NCI-H69 (cell line): ENCODE measurements at regions not wholly inside any gene's neighbourhood (a gene's known extent, or its start where the extent isn't known, plus 50 kb on each side); places are given as distances from the start of the nearest gene placed in this dataset.

Source experiments
- DNase-seq: peaks from one replicate; lab custom pipeline; 2025; lab: John Stamatoyannopoulos, UW

DNA sequence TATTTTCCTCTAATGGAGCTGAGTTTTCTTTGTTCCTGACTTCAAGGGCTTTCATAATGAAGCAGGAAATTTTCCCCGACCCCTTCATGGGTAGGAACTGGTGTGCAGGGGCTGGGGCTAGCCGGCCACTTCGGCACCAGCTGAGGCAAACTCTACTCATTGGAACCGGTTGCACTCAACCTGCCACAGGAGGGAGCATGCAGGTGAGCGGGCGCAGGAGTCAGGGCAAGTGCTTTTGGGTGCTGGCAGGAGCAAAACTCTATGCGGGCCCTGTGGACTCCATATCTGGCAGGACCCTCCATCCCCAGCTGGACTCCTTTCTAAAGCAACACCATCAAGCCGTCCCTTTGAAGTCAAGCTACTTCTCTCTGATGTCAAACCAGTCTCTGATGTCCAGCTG lies 244.2 kb downstream of the EPM2A start:
- DNase-seq = no peak

DNA sequence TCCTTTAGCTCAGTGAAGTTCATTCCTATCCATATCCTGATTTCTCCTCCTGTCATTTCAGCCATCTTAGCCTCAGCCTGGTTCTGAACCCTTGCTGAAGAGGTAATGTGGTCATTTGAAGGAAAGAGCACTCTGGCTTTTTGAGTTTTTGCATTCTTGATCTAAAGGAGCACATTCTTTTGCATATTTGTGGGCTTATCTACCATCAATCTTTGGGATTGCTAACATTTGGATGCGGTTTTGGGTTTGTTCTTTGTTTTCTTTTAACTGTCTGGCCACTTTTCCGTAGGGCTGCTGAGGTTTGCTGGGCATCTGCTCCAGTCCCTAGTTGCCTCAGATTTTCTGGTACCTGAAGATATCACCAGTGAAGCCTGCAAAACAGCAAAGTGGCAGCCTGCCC lies 238.3 kb downstream of the EPM2A start:
- DNase-seq = no peak

DNA sequence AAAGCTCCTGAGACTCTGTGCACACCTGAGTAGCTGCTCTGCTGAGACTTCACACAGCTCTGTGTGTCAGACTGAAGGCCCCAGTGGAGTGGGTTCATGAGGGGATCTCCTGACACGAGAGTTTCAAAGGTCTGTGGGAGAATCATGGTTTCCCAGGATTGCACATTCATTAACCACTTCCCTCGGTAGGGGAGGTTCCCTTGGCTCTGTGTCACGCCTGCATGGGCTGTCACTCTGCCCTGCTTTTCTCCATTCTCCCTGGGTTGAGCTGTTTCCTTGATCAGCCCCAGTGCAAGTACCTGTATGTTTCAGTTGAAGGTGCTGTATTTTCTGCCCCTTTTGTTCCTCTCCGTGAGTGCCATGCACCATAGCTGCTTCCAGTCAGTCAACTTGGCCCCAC lies 236.9 kb downstream of the EPM2A start:
- no peak for DNase-seq

DNA sequence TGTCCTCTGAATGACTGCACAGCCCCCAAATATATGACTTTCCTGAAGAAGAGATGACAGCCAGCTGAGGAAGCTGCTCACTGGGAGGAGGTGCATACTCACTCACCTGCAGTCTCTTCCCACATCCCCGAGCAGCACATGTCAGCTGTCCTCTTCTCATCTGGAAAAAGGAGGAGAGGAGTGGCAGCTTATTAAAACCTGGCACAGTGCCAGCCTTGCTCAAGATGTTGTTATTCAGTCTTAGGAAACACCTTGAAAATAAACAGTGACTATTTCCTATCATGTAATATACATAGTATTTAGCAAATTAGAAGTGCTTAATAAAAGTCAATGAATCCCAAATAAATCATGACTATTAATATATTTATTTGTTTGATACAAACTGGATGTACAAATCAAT lies 232.9 kb downstream of the EPM2A start:
- peak; percentile 83 for DNase-seq

DNA sequence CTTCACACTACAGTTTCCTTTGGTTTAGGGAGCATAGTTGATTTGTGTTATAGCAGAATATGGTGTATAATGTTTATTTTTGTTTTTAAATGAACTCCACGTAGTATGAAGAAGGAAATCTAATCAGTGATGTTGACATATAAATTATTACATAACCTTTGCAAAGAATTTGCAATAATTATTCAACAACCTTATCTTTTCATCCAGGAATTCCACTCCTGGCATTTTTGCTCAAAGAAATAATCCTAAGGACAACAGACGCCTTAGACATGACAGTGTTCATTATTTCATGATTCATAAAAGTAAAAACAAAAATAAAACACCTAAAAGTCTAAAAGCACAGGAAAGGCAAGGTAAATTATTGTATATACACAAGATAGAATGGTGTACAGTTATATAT lies 229.2 kb downstream of the EPM2A start:
- DNase-seq = no peak

DNA sequence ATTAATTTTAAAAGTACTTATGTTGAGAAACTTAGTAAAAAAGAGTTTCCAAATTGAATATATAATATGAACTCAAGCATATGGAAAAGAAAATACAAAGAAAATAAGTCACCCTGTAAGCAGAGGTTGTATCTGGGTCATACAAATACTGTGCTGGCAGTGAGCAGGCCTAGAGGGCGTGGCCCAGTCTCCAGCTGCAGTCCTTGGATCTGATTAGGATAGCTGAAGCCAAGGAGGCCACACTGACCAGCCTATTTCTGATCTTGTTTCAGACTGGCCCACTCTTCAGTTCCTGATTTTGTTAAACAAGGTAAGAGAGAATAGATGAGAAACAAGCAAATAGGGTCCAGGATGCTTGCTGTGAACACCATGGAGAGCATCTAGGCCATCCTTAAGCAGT lies 228.8 kb downstream of the EPM2A start:
- DNase-seq = no peak

DNA sequence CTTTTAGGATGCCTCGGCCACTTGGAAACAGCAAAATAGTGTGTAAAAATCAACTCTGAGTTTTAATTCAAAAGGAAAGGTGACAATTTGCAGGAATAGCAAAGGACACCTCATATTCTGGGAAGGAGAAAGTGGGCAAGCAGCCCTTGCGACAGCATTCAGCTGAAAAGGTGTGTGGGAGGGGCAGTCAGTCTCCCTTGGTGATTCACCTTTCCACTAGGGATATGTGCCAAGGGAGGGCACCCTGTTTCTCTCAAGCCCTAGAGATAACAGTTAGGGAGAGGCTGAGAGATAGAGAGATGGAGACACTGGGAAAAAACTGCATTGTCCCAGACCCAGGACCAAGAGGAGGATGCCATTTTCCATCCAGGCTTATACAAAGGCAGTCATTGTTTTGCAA lies 228.1 kb downstream of the EPM2A start:
- no peak for DNase-seq

DNA sequence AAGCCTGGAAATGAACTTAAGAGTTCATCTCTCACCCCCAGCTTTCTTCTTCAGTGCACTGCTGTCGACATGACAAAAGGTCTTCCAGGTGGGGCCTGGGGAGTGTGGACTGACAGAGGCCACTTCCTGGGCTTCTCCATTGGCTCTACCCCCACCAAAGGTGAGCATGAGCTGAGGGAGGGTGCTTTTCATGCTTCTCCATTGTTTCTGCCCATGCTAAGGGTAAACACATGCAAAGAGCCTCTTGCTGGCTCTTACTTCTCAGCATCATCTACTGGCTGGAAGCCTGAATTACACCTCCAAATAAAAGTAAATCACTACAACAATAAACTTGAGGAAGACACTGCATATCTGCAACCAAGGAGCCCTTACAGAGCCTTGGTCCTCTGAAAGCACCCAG lies 227.2 kb downstream of the EPM2A start:
- DNase-seq = peak; percentile 32

DNA sequence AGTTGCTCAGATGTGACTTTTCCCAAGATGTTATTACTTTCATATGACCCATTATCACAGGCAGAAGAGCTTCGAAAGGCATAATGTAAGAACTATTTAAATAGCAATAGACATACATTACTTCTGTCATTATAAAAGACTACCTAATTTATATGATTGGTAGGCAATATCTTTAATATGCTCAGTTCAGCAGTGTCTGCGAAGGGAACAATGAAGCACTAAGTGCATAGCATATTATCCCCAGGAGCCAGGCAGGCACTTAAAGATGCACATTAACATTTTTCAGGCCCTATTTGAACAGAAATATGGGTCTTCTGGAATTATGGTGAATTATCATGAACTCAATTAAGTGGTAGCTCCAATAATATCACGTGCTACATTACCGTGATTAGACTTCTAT lies 217.8 kb downstream of the EPM2A start:
- peak; percentile 14 for DNase-seq

DNA sequence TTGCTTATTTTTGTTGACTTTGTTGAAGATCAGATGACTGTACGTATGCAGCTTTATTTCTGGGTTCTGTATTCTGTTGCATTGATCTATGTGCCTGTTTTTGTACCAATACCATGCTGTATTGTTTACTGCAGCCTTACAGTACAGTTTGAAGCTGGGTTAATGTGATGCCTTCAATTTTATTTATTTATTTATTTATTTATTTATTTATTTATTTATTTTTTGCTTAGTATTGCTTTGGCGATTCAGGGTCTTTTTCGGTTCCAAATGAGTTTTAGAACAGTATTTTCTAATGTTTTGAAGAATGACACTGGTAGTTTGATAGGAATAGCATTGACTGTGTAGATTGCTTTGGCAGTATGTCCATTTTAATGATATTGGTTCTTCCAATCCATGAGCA lies 210.3 kb downstream of the EPM2A start:
- no peak for DNase-seq

DNA sequence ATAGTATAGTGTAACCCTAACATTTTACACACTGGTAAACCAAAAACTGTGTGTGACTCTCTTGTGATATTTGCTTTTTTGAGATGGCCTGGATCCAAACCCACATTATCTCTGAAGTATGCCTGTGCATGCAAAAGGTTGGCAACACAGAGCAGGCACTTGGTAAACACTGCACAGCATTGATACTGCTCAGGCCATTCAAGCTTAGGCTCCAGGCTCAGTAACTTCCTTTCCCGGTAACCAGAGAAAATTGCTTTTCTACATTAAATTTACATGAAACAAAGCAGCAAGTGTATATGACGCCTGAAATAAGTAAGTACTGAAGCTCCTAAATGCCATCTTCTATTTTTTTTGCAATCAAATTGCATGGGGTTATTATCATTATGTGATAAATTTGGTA lies 205.7 kb downstream of the EPM2A start:
- DNase-seq = no peak

DNA sequence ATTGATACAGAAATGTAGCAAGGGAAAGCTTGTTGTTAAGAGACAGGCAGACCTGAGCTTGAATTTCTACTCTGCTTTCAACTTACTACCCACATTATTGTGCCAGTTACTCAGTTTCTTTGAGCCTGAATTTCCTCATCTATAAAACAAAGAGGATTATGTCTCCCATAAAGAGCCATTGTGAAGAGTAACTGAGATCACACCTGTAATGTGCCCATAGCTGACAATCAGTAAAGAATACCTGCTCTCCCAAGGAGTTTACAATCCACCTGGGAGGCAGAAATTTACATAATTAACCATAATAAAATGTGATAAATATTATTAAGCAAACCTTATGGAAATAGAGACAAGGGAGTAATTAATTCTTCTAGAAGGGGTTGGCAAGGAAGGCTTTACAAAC lies 204.9 kb downstream of the EPM2A start:
- peak; percentile 15 for DNase-seq

DNA sequence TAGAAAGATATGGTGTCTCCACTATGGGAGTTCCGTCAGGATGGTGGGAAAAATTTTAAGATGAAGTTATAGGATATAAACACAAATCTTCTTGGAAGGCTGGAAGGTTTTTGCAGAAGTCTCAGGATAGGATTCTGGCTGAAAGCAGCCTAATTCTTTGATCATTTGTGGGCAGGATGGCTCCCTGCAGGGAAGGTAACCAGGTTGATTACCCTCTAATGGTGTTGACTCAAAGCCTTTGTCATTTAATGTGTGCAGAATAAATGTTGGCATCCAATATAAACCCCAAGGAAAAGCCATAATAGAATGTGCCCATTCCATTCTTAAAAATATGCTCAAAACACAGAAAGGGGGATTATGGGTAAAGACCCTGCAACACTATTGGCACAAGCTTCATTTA lies 204.3 kb downstream of the EPM2A start:
- peak; percentile 53 for DNase-seq

DNA sequence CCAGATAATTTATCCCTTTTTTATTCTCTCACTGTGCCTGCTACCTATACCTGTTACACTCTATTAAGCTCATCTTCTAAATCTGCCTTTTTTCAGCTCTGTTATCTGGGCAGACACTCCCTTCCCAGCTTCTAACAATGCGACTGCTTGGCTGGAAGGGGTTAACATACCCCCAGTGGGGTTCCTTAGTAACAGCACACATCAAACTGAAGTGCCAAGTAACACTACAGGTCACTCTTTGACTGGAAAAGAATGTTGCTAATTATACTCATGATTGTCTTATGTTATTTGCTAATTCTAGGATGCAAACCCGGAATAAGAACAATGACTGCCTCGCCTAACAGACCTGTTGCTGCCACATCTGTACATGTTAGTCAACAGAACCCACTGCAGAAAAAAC lies 203.5 kb downstream of the EPM2A start:
- no peak for DNase-seq

DNA sequence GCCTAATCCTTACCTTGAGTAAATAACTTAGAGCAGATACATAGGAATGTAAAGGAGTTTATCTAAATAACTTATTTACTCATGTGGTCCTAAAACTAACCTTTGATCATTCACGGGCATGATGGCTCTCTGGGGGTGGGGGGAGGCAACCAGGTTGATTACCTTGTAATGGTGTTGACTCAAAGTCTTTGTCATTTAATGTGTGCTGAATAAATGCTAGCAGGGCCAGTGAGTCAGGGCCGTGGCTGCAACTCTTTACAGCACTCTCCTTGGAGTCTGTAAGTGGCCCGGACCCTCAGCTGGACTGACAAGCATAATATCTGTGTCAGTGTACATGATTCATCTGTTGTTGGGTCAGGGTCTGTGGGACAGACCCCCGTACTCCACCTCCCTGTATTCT lies 203.0 kb downstream of the EPM2A start:
- DNase-seq = no peak

DNA sequence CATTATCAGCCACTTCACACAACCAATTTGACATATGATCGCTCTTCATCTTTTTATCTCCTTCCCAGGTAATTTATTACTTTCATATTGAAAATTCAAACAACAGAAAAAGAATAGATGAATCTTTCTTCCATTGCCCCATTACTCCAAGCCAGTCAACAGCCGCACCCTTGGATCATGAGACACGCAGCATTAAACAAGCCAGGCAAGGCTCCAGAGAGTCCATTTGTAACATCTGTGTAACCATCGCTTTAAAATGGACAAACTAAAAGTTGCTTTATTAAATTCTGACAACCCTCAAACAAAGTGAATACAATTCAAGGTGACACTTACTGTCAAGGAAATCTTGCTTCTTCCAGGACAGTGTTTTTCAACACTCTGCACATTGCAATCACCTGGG lies 200.3 kb downstream of the EPM2A start:
- peak; percentile 24 for DNase-seq

DNA sequence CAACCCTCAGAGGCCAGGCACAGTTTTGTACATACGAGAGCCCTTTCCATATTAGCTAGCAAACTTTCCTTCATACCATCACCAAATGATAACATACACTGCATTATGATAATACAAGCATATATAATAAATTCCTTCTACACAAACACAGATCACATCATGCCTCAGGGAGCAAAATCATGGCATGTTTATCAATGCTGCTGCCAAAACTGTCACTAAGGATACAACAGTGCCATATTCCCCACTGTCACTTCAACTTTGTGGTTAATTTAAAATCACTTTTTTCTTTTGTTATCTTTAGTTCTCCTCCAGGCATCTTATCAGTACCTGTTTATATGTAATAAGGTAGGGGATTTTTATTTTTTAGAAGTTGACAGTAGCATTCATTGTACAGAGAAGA lies 196.3 kb downstream of the EPM2A start:
- DNase-seq = no peak

DNA sequence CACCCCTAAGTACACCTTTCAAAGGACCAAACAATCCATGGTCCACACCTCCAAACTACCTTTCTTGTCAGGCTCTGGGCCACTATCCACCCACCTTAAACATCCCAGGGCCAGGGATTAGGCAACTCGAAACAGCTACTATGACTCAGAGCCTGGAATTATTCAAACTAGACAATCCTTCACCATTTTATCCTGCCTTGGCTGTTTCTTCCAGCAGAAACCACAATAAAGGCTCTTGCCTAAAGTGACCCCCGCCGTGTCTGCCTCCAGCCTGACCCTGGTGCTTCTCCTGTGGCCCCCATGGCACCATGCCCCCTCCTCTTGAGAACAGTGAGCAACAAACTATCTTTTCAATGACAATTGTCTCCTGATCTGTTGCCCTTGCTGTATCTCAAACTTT lies 195.5 kb downstream of the EPM2A start:
- no peak for DNase-seq

DNA sequence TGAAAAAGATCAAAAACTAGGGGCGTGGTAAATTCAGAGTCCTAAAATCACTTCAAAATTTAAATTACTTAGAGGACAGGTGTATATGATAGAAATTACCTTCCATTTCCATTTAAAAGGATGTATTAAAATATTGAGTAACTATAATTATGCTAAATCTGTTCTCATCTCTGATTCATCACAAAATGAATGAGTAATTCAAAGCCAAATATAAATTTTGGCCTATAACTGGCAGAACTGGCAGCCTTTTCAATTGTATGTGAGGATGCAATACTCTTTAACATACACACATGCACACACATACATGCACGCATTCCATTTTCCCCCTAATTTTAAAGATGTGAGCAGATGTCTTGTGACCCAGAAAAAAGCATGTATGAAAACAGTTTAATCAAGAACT lies 194.6 kb downstream of the EPM2A start:
- no peak for DNase-seq

DNA sequence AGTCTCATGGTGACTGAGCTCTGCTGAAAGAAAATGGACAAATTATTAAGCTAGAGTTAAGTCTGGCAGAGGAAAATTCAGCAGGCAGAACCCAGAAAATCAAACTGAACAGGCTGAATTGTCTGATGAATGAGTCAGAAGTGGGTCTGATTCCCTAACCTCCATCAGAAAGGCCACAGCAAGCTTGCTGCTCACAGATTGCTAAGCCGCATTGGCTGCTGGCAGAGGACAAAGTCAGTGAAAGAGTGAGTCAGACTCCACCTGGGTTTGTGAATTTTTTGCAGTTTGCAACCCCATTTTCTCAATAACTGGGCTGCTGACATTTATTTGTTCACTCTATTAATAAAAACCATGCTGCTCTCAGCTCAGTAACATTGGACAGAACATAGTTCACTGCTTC lies 191.3 kb downstream of the EPM2A start:
- DNase-seq = peak; percentile 13

DNA sequence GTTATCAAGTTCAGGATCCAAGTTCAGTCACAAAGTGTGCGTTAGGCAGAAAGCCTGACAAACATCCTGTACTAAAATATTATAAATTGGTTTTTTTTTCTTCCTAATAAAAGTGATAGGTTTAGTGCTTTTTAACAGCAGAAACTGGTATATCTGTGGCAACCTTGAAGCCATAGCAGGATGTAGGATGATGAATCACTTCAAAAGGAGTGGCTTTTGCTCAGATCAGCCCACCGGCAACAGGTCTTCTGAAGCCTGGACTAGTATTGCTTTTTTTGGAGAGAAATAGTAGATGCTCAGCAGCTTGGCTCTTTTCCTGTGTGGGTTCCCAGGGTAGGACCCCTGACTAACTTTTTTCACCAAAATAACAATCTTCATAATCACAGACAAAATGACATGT lies 190.8 kb downstream of the EPM2A start:
- DNase-seq = no peak

DNA sequence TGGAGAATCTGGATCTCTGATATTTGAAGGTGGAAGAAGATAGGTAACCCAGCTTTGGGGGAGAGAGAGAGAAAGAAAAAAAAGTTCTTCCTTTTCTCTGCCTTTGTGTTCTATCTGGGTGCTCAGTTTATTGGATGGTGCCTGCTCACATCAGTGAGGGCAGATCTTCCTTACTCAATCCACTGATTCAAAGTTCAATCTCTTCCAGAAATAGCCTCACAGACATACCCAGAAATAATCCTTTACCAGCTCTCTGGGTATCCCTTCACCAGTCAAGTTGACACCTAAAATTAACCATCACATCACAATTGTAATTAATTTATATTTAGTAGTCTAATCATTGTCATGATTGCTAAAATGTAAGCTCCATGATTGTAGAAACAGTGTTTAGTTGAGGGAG lies 189.1 kb downstream of the EPM2A start:
- no peak for DNase-seq

DNA sequence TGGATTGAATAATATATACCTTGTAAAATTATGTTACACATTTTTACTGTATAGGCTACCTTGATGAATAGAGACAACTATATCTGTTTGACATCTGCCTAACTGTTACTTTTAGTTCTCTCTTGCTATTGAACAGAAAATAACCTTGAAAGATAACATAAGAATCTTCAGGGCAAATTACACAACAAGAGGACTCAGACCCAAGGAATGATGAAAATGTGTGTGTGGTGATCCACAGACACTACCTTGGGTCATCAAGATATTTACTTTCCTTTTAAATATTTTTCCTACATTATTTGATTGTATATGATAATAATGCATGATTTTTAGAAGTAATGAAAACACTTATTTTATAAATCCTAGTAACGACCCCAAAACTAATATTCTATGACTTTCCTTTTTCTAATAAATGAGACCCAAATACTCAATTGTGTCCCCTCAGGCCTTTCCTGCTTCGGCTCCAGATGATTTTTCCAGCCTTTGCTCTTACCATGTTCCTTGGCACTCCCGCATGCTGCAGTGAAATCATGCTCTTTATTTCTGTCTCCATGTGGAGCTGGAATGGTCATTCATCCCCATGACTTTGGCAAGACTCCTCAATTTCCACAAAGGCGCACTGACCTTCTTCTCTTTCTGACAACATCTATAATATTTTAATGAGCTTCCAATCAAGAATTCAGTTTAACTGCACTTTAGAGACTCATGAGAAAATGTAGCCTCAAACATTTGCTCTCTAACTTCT lies 187.6 kb downstream of the EPM2A start:
- no peak for DNase-seq

DNA sequence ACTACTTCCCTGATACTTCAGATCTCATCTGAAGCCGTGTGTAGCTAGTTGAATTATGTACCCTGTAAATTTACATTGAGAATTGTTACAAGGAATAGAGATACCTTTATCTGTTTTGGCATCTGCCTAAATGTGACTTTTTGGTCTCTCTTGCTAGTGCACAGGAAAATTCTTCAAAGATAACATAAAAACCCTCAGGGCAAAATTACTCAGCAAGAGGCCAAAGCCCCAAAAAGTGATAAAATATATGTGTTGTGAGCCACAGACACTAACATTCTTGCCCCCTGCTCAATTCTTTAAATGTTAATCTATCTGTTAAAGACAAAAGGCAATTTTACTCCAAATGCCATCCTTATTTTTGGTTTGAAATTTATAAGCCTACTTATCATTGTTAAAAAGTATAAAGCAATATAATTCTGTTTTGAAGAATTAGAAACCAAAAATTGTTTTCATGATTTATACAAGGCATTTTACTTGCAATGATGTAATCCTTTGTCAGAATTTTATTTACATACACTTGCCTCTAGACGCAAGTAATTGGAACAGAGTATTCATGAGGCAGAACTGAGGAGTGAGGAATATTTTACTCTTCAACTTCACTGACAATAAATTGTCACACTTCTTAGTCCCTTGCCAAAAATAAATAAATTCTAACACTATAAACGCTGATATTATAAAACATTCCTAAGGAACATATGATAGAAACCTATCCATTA lies 186.2 kb downstream of the EPM2A start:
- no peak for DNase-seq
